Prostate gland (tissue), 2 donors: ENCODE measurements at regions not wholly inside any gene's neighbourhood (a gene's known extent, or its start where the extent isn't known, plus 50 kb on each side); places are given as distances from the start of the nearest gene placed in this dataset.
"Not testable (repeated sequence)": the region's sequence is repeated elsewhere in the genome, so short reads cannot be mapped to it uniquely, and the experiment has no call there.

ENCODE experiments used
- DNase-seq: peaks from one replicate; pipeline ENCODE4 v3.0.0-alpha.2; 2019; ENCODE audit warnings: low spot score
- H3K27ac ChIP-seq, 2 donors: fragments of 200-600 bp; sonication (generic); 2 replicates each; pipeline ENCODE4 v1.5.1; 2017 to 2019
- H3K27me3 ChIP-seq: fragments of 200-600 bp; sonication (generic); replicated peaks from 2 replicates; pipeline ENCODE4 v1.5.1; 2019; ENCODE audit not compliant: insufficient read depth
- H3K36me3 ChIP-seq, 2 donors: fragments of 200-600 bp; sonication (generic); 1 replicate in 1 of 2; 2 replicates in 1 of 2; pipeline versions ENCODE4 v1.5.1 to v1.8.1; 2017 to 2019
- H3K4me1 ChIP-seq: fragments of 200-600 bp; sonication (generic); replicated peaks from 2 replicates; pipeline ENCODE4 v1.5.1; 2019
- H3K4me3 ChIP-seq, 2 donors: fragments of 200-600 bp; sonication (generic); 2 replicates each; pipeline ENCODE4 v1.5.1; 2017 to 2019
- H3K9me3 ChIP-seq: fragments of 200-600 bp; sonication (generic); 2 replicates; pipeline ENCODE4 v1.5.1; 2017
- POLR2A ChIP-seq: fragments of 450-650 bp; IDR thresholded peaks from one replicate; pipeline ENCODE4 v1.6.1; 2016; ENCODE audit warnings: antibody characterized with exemption, mild to moderate bottlenecking
- POLR2AphosphoS5 ChIP-seq: sonication (generic); formaldehyde crosslinking; IDR thresholded peaks from one replicate; pipeline ENCODE4 v1.6.1; 2017; ENCODE audit warnings: antibody characterized with exemption
- WGBS: methylation state at CpG from one replicate; pipeline ENCODE4 v1.1.5; 2018; 5-methylcytosine and 5-hydroxymethylcytosine counted together
- intact Hi-C: fragments of 100-400 bp; cut with DNase I; formaldehyde crosslinking; loops from one replicate; pipeline ENCODE4 v1.14.2; 2022
- TF ChIP-seq, protein P1 (sequence below), 4 experiments: fragments of 200-600 bp in 2 of 4; fragments of 450-650 bp in 2 of 4; sonication (generic) in 2 of 4; IDR thresholded peaks; 1 replicate in 3 of 4; 2 replicates in 1 of 4; pipeline ENCODE4 v1.5.1; 2016 to 2019; ENCODE audit warnings: antibody characterized with exemption in 4 of 4, mild to moderate bottlenecking in 2 of 4, moderate library complexity in 2 of 4

- no peaks in the 10 kb centered on the region for H3K9me3 ChIP-seq
- peaks cover 3% of the 10 kb centered on the region for H3K27me3 ChIP-seq
- intact Hi-C loops = no loop called here
- H3K4me1 ChIP-seq = no peaks in the 10 kb centered on the region
- no peaks in the 10 kb centered on the region for H3K36me3 ChIP-seq
- no peak overlapping the region for H3K4me3 ChIP-seq
- no peak for TF ChIP-seq POLR2A
- H3K27ac ChIP-seq = no peak overlapping the region
- 47% methylated on average over 3 of the region's 3 CpGs for WGBS
- DNase-seq = no peak
Observed at GRCh38 chr15:60161704-60162103, 157.6 kb downstream of the FOXB1 start.

DNA sequence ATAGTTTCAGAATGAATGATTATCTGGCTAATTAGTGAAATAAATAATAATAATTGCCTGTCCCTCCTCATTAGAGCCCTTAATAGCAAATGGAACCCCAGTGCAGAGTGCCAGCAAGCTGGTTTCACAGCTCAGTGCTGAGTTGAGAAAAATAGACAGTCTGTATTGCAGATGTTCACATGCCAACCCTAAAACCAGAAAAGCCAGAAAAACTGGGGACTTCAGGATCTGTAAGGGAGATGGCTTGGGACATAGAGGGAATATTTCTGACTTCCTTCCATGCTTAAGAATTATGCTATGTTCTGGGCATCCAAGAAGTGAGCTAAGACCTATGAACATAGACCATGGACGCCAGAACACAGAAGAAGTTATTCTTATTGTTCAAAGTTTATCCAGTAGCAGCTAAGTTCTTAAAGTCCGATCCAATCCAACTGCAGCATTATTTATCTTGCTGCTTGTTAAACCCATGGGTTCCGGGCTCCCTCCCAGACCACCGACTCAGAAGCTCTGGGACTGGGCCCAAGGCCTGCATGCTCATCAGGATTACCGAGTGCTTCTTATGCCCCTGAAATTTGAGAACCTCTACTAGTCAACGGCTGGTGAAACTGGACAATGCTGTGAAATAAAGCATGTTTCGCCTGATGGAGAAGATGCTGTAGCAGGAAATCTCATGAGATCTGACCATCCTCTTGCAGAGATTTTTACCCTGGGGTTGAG is 158.3 kb downstream of the FOXB1 start:
- H3K4me3 ChIP-seq = no peak overlapping the region
- H3K27me3 ChIP-seq = peaks cover 3% of the 10 kb centered on the region
- no peaks in the 10 kb centered on the region for H3K36me3 ChIP-seq
- no peak for DNase-seq
- TF ChIP-seq POLR2A = no peak
- TF ChIP-seq, protein P1, sequence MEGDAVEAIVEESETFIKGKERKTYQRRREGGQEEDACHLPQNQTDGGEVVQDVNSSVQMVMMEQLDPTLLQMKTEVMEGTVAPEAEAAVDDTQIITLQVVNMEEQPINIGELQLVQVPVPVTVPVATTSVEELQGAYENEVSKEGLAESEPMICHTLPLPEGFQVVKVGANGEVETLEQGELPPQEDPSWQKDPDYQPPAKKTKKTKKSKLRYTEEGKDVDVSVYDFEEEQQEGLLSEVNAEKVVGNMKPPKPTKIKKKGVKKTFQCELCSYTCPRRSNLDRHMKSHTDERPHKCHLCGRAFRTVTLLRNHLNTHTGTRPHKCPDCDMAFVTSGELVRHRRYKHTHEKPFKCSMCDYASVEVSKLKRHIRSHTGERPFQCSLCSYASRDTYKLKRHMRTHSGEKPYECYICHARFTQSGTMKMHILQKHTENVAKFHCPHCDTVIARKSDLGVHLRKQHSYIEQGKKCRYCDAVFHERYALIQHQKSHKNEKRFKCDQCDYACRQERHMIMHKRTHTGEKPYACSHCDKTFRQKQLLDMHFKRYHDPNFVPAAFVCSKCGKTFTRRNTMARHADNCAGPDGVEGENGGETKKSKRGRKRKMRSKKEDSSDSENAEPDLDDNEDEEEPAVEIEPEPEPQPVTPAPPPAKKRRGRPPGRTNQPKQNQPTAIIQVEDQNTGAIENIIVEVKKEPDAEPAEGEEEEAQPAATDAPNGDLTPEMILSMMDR (IDR thresholded peaks at IDR 0.05) = no peak
- no peak for TF ChIP-seq POLR2AphosphoS5
- no peaks in the 10 kb centered on the region for H3K4me1 ChIP-seq
- intact Hi-C loops = no loop called here
- 43% methylated on average over 7 of the region's 7 CpGs for WGBS
- no peak overlapping the region for H3K27ac ChIP-seq
- H3K9me3 ChIP-seq = no peaks in the 10 kb centered on the region

DNA sequence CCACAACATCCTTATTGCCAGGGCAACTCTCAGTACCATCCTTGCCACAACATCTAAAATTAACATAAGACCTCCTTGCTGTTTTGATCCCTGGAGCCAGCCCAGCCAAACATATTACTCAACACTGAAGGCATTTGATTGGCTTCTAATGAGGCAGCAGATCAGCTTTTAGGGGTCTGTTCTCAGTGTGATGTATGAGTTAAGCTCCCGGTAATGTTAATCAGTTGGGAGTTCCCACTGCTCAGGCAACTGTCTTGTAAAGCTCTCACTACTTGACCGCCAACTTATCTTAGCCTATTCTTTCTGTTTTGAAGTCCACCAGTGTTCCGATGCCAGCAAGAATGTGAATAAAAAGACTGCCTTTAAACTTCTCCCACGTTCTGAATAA is 158.9 kb downstream of the FOXB1 start:
- no peak overlapping the region for H3K4me3 ChIP-seq
- 58% methylated on average over 4 of the region's 4 CpGs for WGBS
- DNase-seq = no peak
- H3K4me1 ChIP-seq = no peaks in the 10 kb centered on the region
- H3K27ac ChIP-seq = no peak overlapping the region
- TF ChIP-seq POLR2AphosphoS5 = no peak
- no peaks in the 10 kb centered on the region for H3K36me3 ChIP-seq
- no peaks in the 10 kb centered on the region for H3K9me3 ChIP-seq
- peaks cover 3% of the 10 kb centered on the region for H3K27me3 ChIP-seq
- intact Hi-C loops = no loop called here

- H3K4me3 ChIP-seq = no peak overlapping the region
- no peaks in the 10 kb centered on the region for H3K4me1 ChIP-seq
- 89% methylated on average over 3 of the region's 3 CpGs for WGBS
- H3K36me3 ChIP-seq = no peaks in the 10 kb centered on the region
- no peak overlapping the region for H3K27ac ChIP-seq
- no peaks in the 10 kb centered on the region for H3K9me3 ChIP-seq
- TF ChIP-seq, protein P1 (IDR thresholded peaks at IDR 0.05) = no peak
- TF ChIP-seq POLR2AphosphoS5 = no peak
- no peak for TF ChIP-seq POLR2A
- no peak for DNase-seq
- intact Hi-C loops = no loop called here
- H3K27me3 ChIP-seq = peaks cover 3% of the 10 kb centered on the region
Observed at GRCh38 chr15:60165111-60165510, 161.0 kb downstream of the FOXB1 start.

DNA sequence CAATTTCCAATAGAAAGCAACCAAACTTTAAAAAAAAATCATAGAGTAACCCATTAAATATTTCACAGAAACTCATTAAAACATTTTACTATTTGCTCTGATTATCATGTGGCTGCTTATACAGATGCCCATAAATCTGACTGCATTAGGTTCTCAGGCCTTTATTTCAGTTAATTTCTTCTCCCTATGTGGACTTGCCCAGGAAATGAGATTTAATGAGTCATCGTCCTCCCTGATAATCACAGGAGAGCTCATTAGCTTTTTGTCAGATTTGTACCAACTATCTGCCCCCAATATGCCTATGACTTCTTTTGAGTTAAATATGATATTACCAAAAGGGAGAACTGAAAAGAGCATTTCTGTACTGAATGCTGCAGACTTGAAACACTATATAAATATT is 168.0 kb downstream of the FOXB1 start:
- no peaks in the 10 kb centered on the region for H3K36me3 ChIP-seq
- no peaks in the 10 kb centered on the region for H3K9me3 ChIP-seq
- H3K4me1 ChIP-seq = no peaks in the 10 kb centered on the region
- no peak overlapping the region for H3K27ac ChIP-seq
- H3K4me3 ChIP-seq = no peak overlapping the region
- WGBS = 24% methylated on average over 1 of the region's 1 CpG
- intact Hi-C loops = no loop called here
- TF ChIP-seq, protein P1 (IDR thresholded peaks at IDR 0.05) = no peak
- TF ChIP-seq POLR2A = no peak
- TF ChIP-seq POLR2AphosphoS5 = no peak
- H3K27me3 ChIP-seq = no peaks in the 10 kb centered on the region
- no peak for DNase-seq

DNA sequence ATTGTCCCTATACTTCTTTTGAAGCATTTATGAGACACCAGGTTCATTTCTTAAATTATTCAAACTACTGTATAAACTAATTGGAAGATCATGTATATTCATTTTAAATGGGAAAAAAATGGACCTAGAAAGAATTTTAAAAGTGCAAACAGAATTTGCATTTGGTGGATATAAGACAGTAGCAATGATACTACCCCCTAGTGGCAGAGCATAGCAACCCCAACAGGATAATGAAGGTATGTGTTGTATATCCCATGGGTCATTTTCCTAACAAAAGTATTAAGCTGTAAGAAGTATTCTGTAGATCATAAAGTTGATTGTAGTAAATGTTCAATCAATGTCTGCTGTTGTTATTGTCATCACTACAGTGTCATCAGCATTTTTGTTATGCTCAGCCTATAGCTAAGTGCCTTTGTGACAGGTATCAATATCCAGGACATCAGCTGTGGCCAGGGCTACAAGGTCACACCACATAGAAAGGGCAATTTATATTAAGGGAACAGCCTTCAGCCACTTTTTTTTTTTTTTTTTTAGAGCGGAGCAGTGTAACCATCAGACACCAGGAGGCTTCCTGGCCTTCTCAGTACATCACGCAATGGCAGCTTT is 175.8 kb downstream of the FOXB1 start:
- Histone ChIP-seq H3K36me3 (no peaks in the 10 kb centered on the region), H3K4me1 (no peaks in the 10 kb centered on the region), H3K9me3 (no peaks in the 10 kb centered on the region), H3K27me3 (no peaks in the 10 kb centered on the region), H3K27ac (no peak overlapping the region), H3K4me3 (no peak overlapping the region)
- DNase-seq = peak; percentile 10
- intact Hi-C loops = no loop called here
- TF ChIP-seq POLR2AphosphoS5 (no peak), POLR2A (no peak)
- TF ChIP-seq, protein P1 (IDR thresholded peaks at IDR 0.05) = peak; percentile 51 to 68 (median 62)
- 68% methylated on average over 2 of the region's 2 CpGs for WGBS

- H3K9me3 ChIP-seq, H3K36me3 ChIP-seq, H3K4me1 ChIP-seq, H3K27me3 ChIP-seq, H3K27ac ChIP-seq, H3K4me3 ChIP-seq, intact Hi-C loops, DNase-seq: not testable (repeated sequence)
- 78% methylated on average over 11 of the region's 11 CpGs for WGBS
Observed at GRCh38 chr15:60181957-60182356, 177.8 kb downstream of the FOXB1 start.
